GM23338 (cell line): ENCODE measurements at regions not wholly inside any gene's neighbourhood (a gene's known extent, or its start where the extent isn't known, plus 50 kb on each side); places are given as distances from the start of the nearest gene placed in this dataset.

Experiments
- ATAC-seq: fragments of 200-7000 bp; cut with Tn5 transposase; 3 replicates; pipeline ENCODE4 v1.9.1; 2020
- DNase-seq: peaks from one replicate; pipeline ENCODE4 v3.0.0-alpha.2; 2015; ENCODE audit warnings: low spot score
- H2AFZ ChIP-seq: fragments of 200-600 bp; sonication (generic); 2 replicates; pipeline ENCODE4 v1.8.0; 2016; ENCODE audit warnings: antibody characterized with exemption, mild to moderate bottlenecking, moderate library complexity
- H3F3A ChIP-seq: fragments of 200-600 bp; sonication (generic); replicated peaks from 2 replicates; pipeline ENCODE4 v1.8.0; 2017; ENCODE audit warnings: antibody characterized with exemption, mixed run types, low read depth
- H3K27ac ChIP-seq: fragments of 200-600 bp; sonication (generic); 2 replicates; pipeline ENCODE4 v1.6.1; 2016; ENCODE audit warnings: low read depth
- H3K27me3 ChIP-seq: fragments of 200-600 bp; sonication (generic); 2 replicates; pipeline ENCODE4 v1.8.0; 2016; ENCODE audit warnings: mild to moderate bottlenecking, mixed run types, moderate library complexity; ENCODE audit not compliant: insufficient read depth
- H3K36me3 ChIP-seq: fragments of 200-600 bp; sonication (generic); 2 replicates; pipeline ENCODE4 v1.8.0; 2016; ENCODE audit warnings: mild to moderate bottlenecking; ENCODE audit not compliant: insufficient read depth
- H3K4me1 ChIP-seq: fragments of 200-600 bp; sonication (generic); 2 replicates; pipeline ENCODE4 v1.8.0; 2016; ENCODE audit warnings: mild to moderate bottlenecking, moderate library complexity; ENCODE audit not compliant: insufficient read depth
- H3K4me2 ChIP-seq: fragments of 200-600 bp; sonication (generic); 2 replicates; pipeline ENCODE4 v1.7.1; 2017; ENCODE audit warnings: mixed run types
- H3K4me3 ChIP-seq: fragments of 200-600 bp; sonication (generic); 2 replicates; pipeline ENCODE4 v1.6.1; 2016; ENCODE audit warnings: mixed run types
- H3K79me2 ChIP-seq: fragments of 200-600 bp; sonication (generic); replicated peaks from 2 replicates; pipeline ENCODE4 v1.8.0; 2017; ENCODE audit warnings: mild to moderate bottlenecking; ENCODE audit not compliant: insufficient read depth
- H3K9me2 ChIP-seq: fragments of 200-600 bp; sonication (generic); 2 replicates; pipeline ENCODE4 v1.8.0; 2017; ENCODE audit not compliant: insufficient read depth
- H4K20me1 ChIP-seq: fragments of 200-600 bp; sonication (generic); replicated peaks from 2 replicates; pipeline ENCODE4 v1.8.0; 2017; ENCODE audit warnings: mild to moderate bottlenecking; ENCODE audit not compliant: insufficient read depth
- H3K27ac Mint-ChIP-seq: 2 replicates; pipeline ENCODE4 v1.8.0; 2020; ENCODE audit warnings: inconsistent platforms, mild to moderate bottlenecking, moderate library complexity, mixed read lengths
- H3K27me3 Mint-ChIP-seq: 3 replicates; pipeline ENCODE4 v1.8.0; 2022; ENCODE audit warnings: low read depth, mild to moderate bottlenecking, moderate library complexity, mixed read lengths, inconsistent platforms; ENCODE audit not compliant: insufficient read depth, poor library complexity
- H3K36me3 Mint-ChIP-seq: 3 replicates; pipeline ENCODE4 v1.8.0; 2021; ENCODE audit warnings: low read depth, mild to moderate bottlenecking, inconsistent platforms, moderate library complexity, mixed read lengths
- H3K4me1 Mint-ChIP-seq: 3 replicates; pipeline ENCODE4 v1.8.0; 2020; ENCODE audit warnings: mild to moderate bottlenecking, inconsistent platforms, mixed read lengths
- H3K4me3 Mint-ChIP-seq: 3 replicates; pipeline ENCODE4 v1.8.0; 2021; ENCODE audit warnings: moderate library complexity, mild to moderate bottlenecking, inconsistent platforms, mixed read lengths
- H3K9me3 Mint-ChIP-seq: 3 replicates; pipeline ENCODE4 v1.8.0; 2020; ENCODE audit warnings: moderate library complexity, mild to moderate bottlenecking, inconsistent platforms, mixed read lengths
- EZH2 ChIP-seq: fragments of 200-600 bp; sonication (generic); IDR thresholded peaks from one replicate; pipeline ENCODE4 v1.8.0; 2017; ENCODE audit warnings: antibody characterized with exemption, mild to moderate bottlenecking, low read depth; ENCODE audit not compliant: unreplicated experiment
- EZH2phosphoT487 ChIP-seq: fragments of 200-600 bp; sonication (generic); IDR thresholded peaks from one replicate; pipeline ENCODE4 v1.8.1; 2018; ENCODE audit warnings: antibody characterized with exemption; ENCODE audit not compliant: unreplicated experiment
- POLR2AphosphoS5 ChIP-seq: IDR thresholded peaks from 2 replicates; pipeline ENCODE4 v1.6.1; 2016; ENCODE audit warnings: antibody characterized with exemption, low read depth
- ZNF114 ChIP-seq: fragments of 250-450 bp; sonication (Bioruptor Pico); IDR thresholded peaks from 2 replicates; pipeline ENCODE4 v1.5.0; 2020; ENCODE audit warnings: mild to moderate bottlenecking, moderate library complexity
- ZNF331 ChIP-seq: fragments of 250-450 bp; sonication (Bioruptor Pico); IDR thresholded peaks from 2 replicates; pipeline ENCODE4 v1.5.0; 2020; ENCODE audit warnings: low read depth, mild to moderate bottlenecking, moderate library complexity
- ZNF462 ChIP-seq: fragments of 250-450 bp; sonication (Bioruptor Pico); IDR thresholded peaks from 2 replicates; pipeline ENCODE4 v1.5.0; 2020; ENCODE audit warnings: mild to moderate bottlenecking, moderate library complexity

- H3K79me2 ChIP-seq: no peaks in the 10 kb centered on the region
- no peaks in the 10 kb centered on the region for H3F3A ChIP-seq
- H3K27ac Mint-ChIP-seq: no peak overlapping the region
- H3K9me2 ChIP-seq: peaks cover 3% of the 10 kb centered on the region; the same call in 1 of the 2 replicates
- peaks cover 1% of the 10 kb centered on the region for H3K27me3 Mint-ChIP-seq
- H2AFZ ChIP-seq: no peak overlapping the region
- TF ChIP-seq ZNF114 (CRISPR knock-in tag) (no peak), EZH2phosphoT487 (no peak), EZH2 (no peak), POLR2AphosphoS5 (no peak), ZNF462 (CRISPR knock-in tag) (no peak), ZNF331 (CRISPR knock-in tag) (no peak)
- no peak for ATAC-seq
- DNase-seq: no peak
- no peak overlapping the region for H3K4me2 ChIP-seq
- no peak overlapping the region for H3K27ac ChIP-seq
- H3K36me3 Mint-ChIP-seq: no peaks in the 10 kb centered on the region; the same call in 2 of the 3 replicates
- no peak overlapping the region for H3K4me3 Mint-ChIP-seq
- no peaks in the 10 kb centered on the region for H3K36me3 ChIP-seq
- no peaks in the 10 kb centered on the region for H3K4me1 Mint-ChIP-seq
- no peak overlapping the region for H3K4me3 ChIP-seq
- H3K9me3 Mint-ChIP-seq: peaks cover 16% of the 10 kb centered on the region; the same call in 2 of the 3 replicates
- H4K20me1 ChIP-seq: no peaks in the 10 kb centered on the region
- no peaks in the 10 kb centered on the region for H3K4me1 ChIP-seq
- no peaks in the 10 kb centered on the region for H3K27me3 ChIP-seq
Measured at GRCh38 chr2:168404764-168405163, 51.3 kb upstream of the CERS6 start.
